Smooth muscle cell (in vitro differentiated cells): ENCODE measurements at regions not wholly inside any gene's neighbourhood (a gene's known extent, or its start where the extent isn't known, plus 50 kb on each side); places are given as distances from the start of the nearest gene placed in this dataset.

Experiments
- DNase-seq: peaks from one replicate; lab custom pipeline; 2025; ENCODE audit not compliant: unreplicated experiment; lab: John Stamatoyannopoulos, UW
- H2AFZ ChIP-seq: fragments of 200-600 bp; sonication (generic); 2 replicates; pipeline ENCODE4 v1.6.0; 2016; ENCODE audit warnings: antibody characterized with exemption, low read depth, mild to moderate bottlenecking
- H3F3A ChIP-seq: fragments of 200-600 bp; sonication (generic); 2 replicates; pipeline ENCODE4 v1.6.0; 2017; ENCODE audit warnings: antibody characterized with exemption, low read depth
- H3K27ac ChIP-seq: fragments of 200-600 bp; sonication (generic); 2 replicates; pipeline ENCODE4 v1.5.1; 2016; ENCODE audit warnings: low read depth, mild to moderate bottlenecking
- H3K27me3 ChIP-seq: fragments of 200-600 bp; sonication (generic); 2 replicates; pipeline ENCODE4 v1.6.1; 2016; ENCODE audit warnings: low read depth, mild to moderate bottlenecking
- H3K36me3 ChIP-seq: fragments of 200-600 bp; sonication (generic); 2 replicates; pipeline ENCODE4 v1.5.1; 2016; ENCODE audit warnings: low read depth
- H3K4me1 ChIP-seq: fragments of 200-600 bp; sonication (generic); 2 replicates; pipeline ENCODE4 v1.5.1; 2016; ENCODE audit warnings: low read depth
- H3K4me2 ChIP-seq: fragments of 200-600 bp; sonication (generic); 2 replicates; pipeline ENCODE4 v1.6.0; 2016; ENCODE audit warnings: mild to moderate bottlenecking
- H3K4me3 ChIP-seq: fragments of 200-600 bp; sonication (generic); 2 replicates; pipeline ENCODE4 v1.5.1; 2016; ENCODE audit warnings: mild to moderate bottlenecking
- H3K79me2 ChIP-seq: fragments of 200-600 bp; sonication (generic); 2 replicates; pipeline ENCODE4 v1.6.0; 2016; ENCODE audit warnings: low read depth, mild to moderate bottlenecking
- H3K9ac ChIP-seq: fragments of 200-600 bp; sonication (generic); 2 replicates; pipeline ENCODE4 v1.6.0; 2016; ENCODE audit warnings: low read depth
- H3K9me3 ChIP-seq: fragments of 200-600 bp; sonication (generic); replicated peaks from 2 replicates; pipeline ENCODE4 v1.5.1; 2016; ENCODE audit warnings: low read depth
- H4K20me1 ChIP-seq: fragments of 200-600 bp; sonication (generic); 2 replicates; pipeline ENCODE4 v1.6.0; 2016; ENCODE audit warnings: low read depth
- CTCF ChIP-seq: fragments of 200-600 bp; sonication (generic); IDR thresholded peaks from 2 replicates; pipeline ENCODE4 v1.5.1; 2017; ENCODE audit warnings: borderline replicate concordance, mild to moderate bottlenecking, antibody characterized with exemption; ENCODE audit not compliant: insufficient read depth, poor library complexity, severe bottlenecking
- WGBS: methylation state at CpG from one replicate; pipeline ENCODE4 v1.1.7; 2016; ENCODE audit warnings: low lambda C conversion rate; 5-methylcytosine and 5-hydroxymethylcytosine counted together

- H3K27me3 ChIP-seq, result no peaks in the 10 kb centered on the region
- H3K9ac ChIP-seq, result no peak overlapping the region
- H2AFZ ChIP-seq, result no peak overlapping the region
- H3F3A ChIP-seq, result no peaks in the 10 kb centered on the region
- no peak for DNase-seq
- H4K20me1 ChIP-seq, result no peaks in the 10 kb centered on the region
- H3K4me1 ChIP-seq, result no peaks in the 10 kb centered on the region
- H3K4me3 ChIP-seq, result no peak overlapping the region
- no peak for TF ChIP-seq CTCF
- 41% methylated on average over 1 of the region's 1 CpG for WGBS
- no peaks in the 10 kb centered on the region for H3K36me3 ChIP-seq
- H3K9me3 ChIP-seq, result no peaks in the 10 kb centered on the region
- no peak overlapping the region for H3K4me2 ChIP-seq
- no peaks in the 10 kb centered on the region for H3K79me2 ChIP-seq
- no peak overlapping the region for H3K27ac ChIP-seq
Observed at GRCh38 chr13:67410645-67411044, 180.5 kb upstream of the PCDH9 start.

DNA sequence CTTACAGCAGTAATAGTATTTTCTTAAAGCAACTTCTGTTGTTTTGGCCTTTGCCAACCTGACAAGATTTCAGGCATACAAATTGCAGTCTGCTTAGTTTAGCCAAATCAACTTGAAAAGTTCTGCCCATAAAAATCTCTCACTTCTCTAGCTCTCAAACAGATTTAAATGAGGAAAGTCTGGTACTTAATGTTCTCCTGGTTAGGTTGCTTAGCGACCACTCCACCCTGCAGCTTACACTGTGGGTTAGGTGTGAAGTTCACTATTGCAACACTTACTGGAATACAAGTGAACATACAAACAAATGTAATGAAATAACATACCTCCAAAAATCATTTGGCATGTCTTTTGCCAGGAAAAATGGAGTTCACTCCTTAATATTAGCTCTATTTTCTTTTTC, 178.7 kb upstream of the PCDH9 start:
- no peaks in the 10 kb centered on the region for H3K27me3 ChIP-seq
- no peaks in the 10 kb centered on the region for H3K9me3 ChIP-seq
- no peaks in the 10 kb centered on the region for H4K20me1 ChIP-seq
- no peaks in the 10 kb centered on the region for H3K79me2 ChIP-seq
- WGBS, result 90% methylated on average over 1 of the region's 1 CpG
- no peak overlapping the region for H3K27ac ChIP-seq
- DNase-seq, result no peak
- H3K9ac ChIP-seq, result no peak overlapping the region
- H3K4me1 ChIP-seq, result no peaks in the 10 kb centered on the region
- no peaks in the 10 kb centered on the region for H3K36me3 ChIP-seq
- no peak overlapping the region for H3K4me3 ChIP-seq
- H3F3A ChIP-seq, result no peaks in the 10 kb centered on the region
- no peak overlapping the region for H2AFZ ChIP-seq
- no peak for TF ChIP-seq CTCF
- H3K4me2 ChIP-seq, result no peak overlapping the region

DNA sequence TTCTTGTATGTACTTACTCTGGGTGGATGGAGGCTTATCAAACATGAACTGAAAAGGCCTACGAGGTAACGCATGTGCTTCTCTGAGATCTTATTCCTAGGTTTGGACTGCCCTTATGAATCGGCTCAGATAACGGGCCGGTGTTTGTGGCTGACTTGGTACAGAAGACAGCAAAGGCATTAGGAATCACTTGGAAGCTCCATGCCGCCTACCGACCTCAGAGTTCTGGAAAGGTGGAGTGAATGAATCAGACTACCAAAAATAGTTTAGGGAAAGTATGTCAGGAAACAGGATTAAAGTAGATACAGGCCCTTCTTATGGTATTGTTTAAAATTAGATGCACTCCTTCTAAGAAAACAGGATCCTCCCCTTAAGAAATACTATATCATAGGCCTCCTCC, 172.4 kb upstream of the PCDH9 start:
- Histone ChIP-seq H3K27me3 (no peaks in the 10 kb centered on the region), H3K36me3 (no peaks in the 10 kb centered on the region), H3K79me2 (no peaks in the 10 kb centered on the region), H4K20me1 (no peaks in the 10 kb centered on the region), H3K9ac (no peak overlapping the region), H3K27ac (no peak overlapping the region), H3K4me3 (no peak overlapping the region), H3F3A (no peaks in the 10 kb centered on the region), H3K4me1 (no peaks in the 10 kb centered on the region), H2AFZ (no peak overlapping the region), H3K9me3 (no peaks in the 10 kb centered on the region), H3K4me2 (no peak overlapping the region)
- DNase-seq, result no peak
- 62% methylated on average over 7 of the region's 7 CpGs for WGBS
- no peak for TF ChIP-seq CTCF

DNA sequence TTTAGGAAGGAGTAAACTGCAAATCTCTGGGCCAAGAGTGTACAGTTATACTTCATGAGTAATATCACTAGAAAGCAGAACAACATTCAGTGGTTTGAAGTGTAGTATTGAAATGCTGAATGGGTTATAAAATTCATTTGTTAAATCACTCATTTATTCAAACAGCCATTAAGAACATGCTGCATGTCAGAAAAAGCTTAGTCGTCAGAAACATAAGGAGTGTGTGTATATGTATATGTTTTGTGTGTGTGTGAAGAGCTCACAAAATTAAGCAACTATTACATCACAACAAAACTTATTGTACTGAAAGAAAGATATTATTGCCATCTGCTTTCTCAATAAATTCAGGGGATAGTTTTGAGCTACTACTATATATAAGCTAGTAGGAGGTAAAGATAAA, 165.4 kb upstream of the PCDH9 start:
- Histone ChIP-seq H2AFZ (no peak overlapping the region), H3K27me3 (no peaks in the 10 kb centered on the region), H3K79me2 (no peaks in the 10 kb centered on the region), H3K27ac (no peak overlapping the region), H4K20me1 (no peaks in the 10 kb centered on the region), H3F3A (no peaks in the 10 kb centered on the region), H3K9me3 (no peaks in the 10 kb centered on the region), H3K36me3 (no peaks in the 10 kb centered on the region), H3K4me2 (no peak overlapping the region), H3K9ac (no peak overlapping the region), H3K4me1 (no peaks in the 10 kb centered on the region), H3K4me3 (no peak overlapping the region)
- no peak for DNase-seq
- no peak for TF ChIP-seq CTCF
- WGBS, result 81% methylated on average over 1 of the region's 1 CpG
